HEK293 (cell line): ENCODE measurements at regions not wholly inside any gene's neighbourhood (a gene's known extent, or its start where the extent isn't known, plus 50 kb on each side); places are given as distances from the start of the nearest gene placed in this dataset.

Experiments used
- ATF2 ChIP-seq: fragments of 450-650 bp; formaldehyde crosslinking; IDR thresholded peaks from 2 replicates; pipeline ENCODE4 v1.5.1; 2016; ENCODE audit warnings: missing biosample characterization, missing genetic modification characterization, low read depth
- CTCF ChIP-seq: fragments of 450-650 bp; formaldehyde crosslinking; IDR thresholded peaks from 2 replicates; pipeline ENCODE4 v1.5.1; 2016; ENCODE audit warnings: missing biosample characterization, missing genetic modification characterization
- ZNF16 ChIP-seq: fragments of 450-650 bp; formaldehyde crosslinking; IDR thresholded peaks from 2 replicates; pipeline ENCODE4 v1.5.1; 2016; ENCODE audit warnings: low read depth, missing biosample characterization, missing genetic modification characterization
- ZNF274 ChIP-seq, 2 experiments: fragments of 200-500 bp in 1 of 2; fragments of 450-650 bp in 1 of 2; sonication (Bioruptor generic) in 1 of 2; formaldehyde crosslinking in 1 of 2; IDR thresholded peaks; 2 replicates each; pipeline versions ENCODE4 v1.5.1 to v1.6.1; 2014 to 2016; ENCODE audit warnings: borderline replicate concordance in 1 of 2, inconsistent platforms in 1 of 2, low read length in 1 of 2, missing biosample characterization in 1 of 2, missing genetic modification characterization in 1 of 2
- ZNF302 ChIP-seq: fragments of 450-650 bp; formaldehyde crosslinking; IDR thresholded peaks from 2 replicates; pipeline ENCODE4 v1.5.1; 2016; ENCODE audit warnings: missing biosample characterization, missing genetic modification characterization, low read depth
- ZNF654 ChIP-seq: fragments of 450-650 bp; formaldehyde crosslinking; IDR thresholded peaks from 2 replicates; pipeline ENCODE4 v1.5.1; 2016; ENCODE audit warnings: low read depth, missing biosample characterization, missing genetic modification characterization
- TF ChIP-seq, protein P1 (sequence below): fragments of 450-650 bp; formaldehyde crosslinking; optimal IDR thresholded peaks from 2 replicates; pipeline ENCODE3; 2016; ENCODE audit warnings: missing biosample characterization, mild to moderate bottlenecking, missing genetic modification characterization
- TF ChIP-seq, protein P2 (sequence below): fragments of 450-650 bp; formaldehyde crosslinking; IDR thresholded peaks from 2 replicates; pipeline ENCODE4 v1.5.1; 2016; ENCODE audit warnings: missing biosample characterization, missing genetic modification characterization
- TF ChIP-seq, protein P3 (sequence below): fragments of 450-650 bp; formaldehyde crosslinking; IDR thresholded peaks from 2 replicates; pipeline ENCODE4 v1.5.1; 2016; ENCODE audit warnings: missing biosample characterization, missing genetic modification characterization

GRCh38 chr6:169972101-169972651 lies 220.8 kb downstream of the ERMARD start:
- TF ChIP-seq ATF2 (no peak), ZNF274 (IDR thresholded peaks at IDR 0.05; ENCODE audit: low read length) (no peak), ZNF274 (tag by site-specific recombination; IDR thresholded peaks at IDR 0.05; ENCODE audit: borderline replicate concordance) (no peak), CTCF (no peak), ZNF654 (no peak), ZNF302 (no peak), ZNF16 (tag by site-specific recombination) (no peak)
- TF ChIP-seq, protein P1, sequence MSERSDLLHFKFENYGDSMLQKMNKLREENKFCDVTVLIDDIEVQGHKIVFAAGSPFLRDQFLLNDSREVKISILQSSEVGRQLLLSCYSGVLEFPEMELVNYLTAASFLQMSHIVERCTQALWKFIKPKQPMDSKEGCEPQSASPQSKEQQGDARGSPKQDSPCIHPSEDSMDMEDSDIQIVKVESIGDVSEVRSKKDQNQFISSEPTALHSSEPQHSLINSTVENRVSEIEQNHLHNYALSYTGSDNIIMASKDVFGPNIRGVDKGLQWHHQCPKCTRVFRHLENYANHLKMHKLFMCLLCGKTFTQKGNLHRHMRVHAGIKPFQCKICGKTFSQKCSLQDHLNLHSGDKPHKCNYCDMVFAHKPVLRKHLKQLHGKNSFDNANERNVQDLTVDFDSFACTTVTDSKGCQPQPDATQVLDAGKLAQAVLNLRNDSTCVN (tag by site-specific recombination) = no peak
- TF ChIP-seq, protein P2, sequence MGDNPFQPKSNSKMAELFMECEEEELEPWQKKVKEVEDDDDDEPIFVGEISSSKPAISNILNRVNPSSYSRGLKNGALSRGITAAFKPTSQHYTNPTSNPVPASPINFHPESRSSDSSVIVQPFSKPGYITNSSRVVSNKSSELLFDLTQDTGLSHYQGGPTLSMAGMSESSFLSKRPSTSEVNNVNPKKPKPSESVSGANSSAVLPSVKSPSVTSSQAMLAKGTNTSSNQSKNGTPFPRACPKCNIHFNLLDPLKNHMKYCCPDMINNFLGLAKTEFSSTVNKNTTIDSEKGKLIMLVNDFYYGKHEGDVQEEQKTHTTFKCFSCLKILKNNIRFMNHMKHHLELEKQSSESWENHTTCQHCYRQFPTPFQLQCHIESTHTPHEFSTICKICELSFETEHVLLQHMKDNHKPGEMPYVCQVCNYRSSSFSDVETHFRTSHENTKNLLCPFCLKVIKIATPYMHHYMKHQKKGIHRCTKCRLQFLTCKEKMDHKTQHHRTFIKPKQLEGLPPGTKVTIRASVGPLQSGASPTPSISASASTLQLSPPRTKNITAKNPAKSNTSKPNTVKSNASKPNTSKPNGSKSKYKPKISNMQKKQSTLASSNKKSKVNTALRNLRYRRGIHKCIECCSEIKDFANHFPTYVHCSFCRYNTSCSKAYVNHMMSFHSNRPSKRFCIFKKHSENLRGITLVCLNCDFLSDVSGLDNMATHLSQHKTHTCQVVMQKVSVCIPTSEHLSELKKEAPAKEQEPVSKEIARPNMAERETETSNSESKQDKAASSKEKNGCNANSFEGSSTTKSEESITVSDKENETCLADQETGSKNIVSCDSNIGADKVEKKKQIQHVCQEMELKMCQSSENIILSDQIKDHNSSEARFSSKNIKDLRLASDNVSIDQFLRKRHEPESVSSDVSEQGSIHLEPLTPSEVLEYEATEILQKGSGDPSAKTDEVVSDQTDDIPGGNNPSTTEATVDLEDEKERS = no peak
- TF ChIP-seq, protein P3, sequence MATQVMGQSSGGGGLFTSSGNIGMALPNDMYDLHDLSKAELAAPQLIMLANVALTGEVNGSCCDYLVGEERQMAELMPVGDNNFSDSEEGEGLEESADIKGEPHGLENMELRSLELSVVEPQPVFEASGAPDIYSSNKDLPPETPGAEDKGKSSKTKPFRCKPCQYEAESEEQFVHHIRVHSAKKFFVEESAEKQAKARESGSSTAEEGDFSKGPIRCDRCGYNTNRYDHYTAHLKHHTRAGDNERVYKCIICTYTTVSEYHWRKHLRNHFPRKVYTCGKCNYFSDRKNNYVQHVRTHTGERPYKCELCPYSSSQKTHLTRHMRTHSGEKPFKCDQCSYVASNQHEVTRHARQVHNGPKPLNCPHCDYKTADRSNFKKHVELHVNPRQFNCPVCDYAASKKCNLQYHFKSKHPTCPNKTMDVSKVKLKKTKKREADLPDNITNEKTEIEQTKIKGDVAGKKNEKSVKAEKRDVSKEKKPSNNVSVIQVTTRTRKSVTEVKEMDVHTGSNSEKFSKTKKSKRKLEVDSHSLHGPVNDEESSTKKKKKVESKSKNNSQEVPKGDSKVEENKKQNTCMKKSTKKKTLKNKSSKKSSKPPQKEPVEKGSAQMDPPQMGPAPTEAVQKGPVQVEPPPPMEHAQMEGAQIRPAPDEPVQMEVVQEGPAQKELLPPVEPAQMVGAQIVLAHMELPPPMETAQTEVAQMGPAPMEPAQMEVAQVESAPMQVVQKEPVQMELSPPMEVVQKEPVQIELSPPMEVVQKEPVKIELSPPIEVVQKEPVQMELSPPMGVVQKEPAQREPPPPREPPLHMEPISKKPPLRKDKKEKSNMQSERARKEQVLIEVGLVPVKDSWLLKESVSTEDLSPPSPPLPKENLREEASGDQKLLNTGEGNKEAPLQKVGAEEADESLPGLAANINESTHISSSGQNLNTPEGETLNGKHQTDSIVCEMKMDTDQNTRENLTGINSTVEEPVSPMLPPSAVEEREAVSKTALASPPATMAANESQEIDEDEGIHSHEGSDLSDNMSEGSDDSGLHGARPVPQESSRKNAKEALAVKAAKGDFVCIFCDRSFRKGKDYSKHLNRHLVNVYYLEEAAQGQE (tag by site-specific recombination) = no peak
